ENCODE measurements at regions not wholly inside any gene's neighbourhood (a gene's known extent, or its start where the extent isn't known, plus 50 kb on each side); places are given as distances from the start of the nearest gene placed in this dataset.
"Not testable (repeated sequence)": the region's sequence is repeated elsewhere in the genome, so short reads cannot be mapped to it uniquely, and the experiment has no call there.

DNA sequence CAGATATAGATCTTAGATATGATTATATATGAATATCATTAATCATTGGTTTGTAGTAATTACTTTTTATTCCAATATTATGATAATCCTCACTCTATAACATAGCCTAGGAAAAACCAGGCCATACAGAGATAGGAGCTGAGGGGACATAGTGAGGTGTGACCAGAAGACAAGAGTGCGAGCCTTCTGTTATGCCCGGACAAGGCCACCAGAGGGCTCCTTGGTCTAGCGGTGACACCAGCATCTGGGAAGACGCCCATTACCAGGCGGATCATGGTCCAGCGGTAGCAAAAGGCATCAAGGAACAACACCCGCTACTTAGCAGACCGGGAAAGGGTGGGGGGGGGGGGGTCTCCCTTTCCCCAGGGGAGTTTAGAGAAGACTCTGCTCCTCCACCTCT is 96.4 kb upstream of the WSB1 start:
- not testable (repeated sequence) for H3K4me1 ChIP-seq (ENCODE audit: insufficient read depth, low read length); H2AFZ ChIP-seq (ENCODE audit: low read depth, low read length); H3K27me3 ChIP-seq (ENCODE audit: insufficient read depth, low read length); H3K79me2 ChIP-seq (ENCODE audit: insufficient read depth, low read length); H3K27ac ChIP-seq (ENCODE audit: low read depth, low read length); DNase-seq (ENCODE audit: low read depth); H3K27ac Mint-ChIP-seq (ENCODE audit: unreplicated experiment); H3K4me3 ChIP-seq (ENCODE audit: insufficient read depth, low read depth, low read length); H3K9ac ChIP-seq (ENCODE audit: low read length); H3K36me3 ChIP-seq (ENCODE audit: insufficient read depth, low read length); H3K4me1 Mint-ChIP-seq (ENCODE audit: low read depth, unreplicated experiment); H4K20me1 ChIP-seq (ENCODE audit: insufficient read depth, low read length); H3K9me3 Mint-ChIP-seq (ENCODE audit: unreplicated experiment); H3K36me3 Mint-ChIP-seq (ENCODE audit: low read depth, unreplicated experiment); H3K4me3 Mint-ChIP-seq (ENCODE audit: unreplicated experiment); H3K27me3 Mint-ChIP-seq (ENCODE audit: low read depth, unreplicated experiment); H3K9me3 ChIP-seq (ENCODE audit: insufficient read depth, low read depth, low read length); FAIRE-seq; H3K4me2 ChIP-seq (ENCODE audit: low read length)
- peak; percentile 23 for TF ChIP-seq CTCF (IDR thresholded peaks at IDR 0.05; ENCODE audit: insufficient read depth, low read depth, low read length)

DNA sequence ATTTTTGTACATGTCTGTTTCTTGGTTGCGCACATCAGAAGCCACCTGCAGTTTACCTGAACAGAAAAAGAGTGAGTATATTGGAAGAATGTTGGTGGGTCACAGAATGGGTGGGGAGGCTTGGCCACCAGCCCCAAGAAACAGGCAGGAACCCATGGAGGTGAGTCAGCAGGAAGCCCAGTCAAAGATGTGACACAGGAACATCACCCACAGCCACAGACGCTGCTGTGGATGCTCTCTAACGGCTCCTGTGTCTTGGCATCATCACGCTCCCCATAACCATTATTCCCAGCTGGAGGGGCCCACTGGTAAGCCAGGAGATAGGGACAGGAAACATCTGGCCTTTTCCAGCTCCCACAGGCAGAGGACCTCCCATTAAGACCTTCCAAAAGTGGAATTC is 94.0 kb upstream of the WSB1 start:
- Histone ChIP-seq H3K4me3 (ENCODE audit: insufficient read depth, low read depth, low read length) (no peak overlapping the region), H3K27me3 (ENCODE audit: insufficient read depth, low read length) (no peaks in the 10 kb centered on the region), H3K9me3 (ENCODE audit: insufficient read depth, low read depth, low read length) (no peaks in the 10 kb centered on the region), H3K4me1 (ENCODE audit: insufficient read depth, low read length) (no peaks in the 10 kb centered on the region), H3K36me3 (ENCODE audit: insufficient read depth, low read length) (no peaks in the 10 kb centered on the region), H3K27ac (ENCODE audit: low read depth, low read length) (no peak overlapping the region), H3K4me2 (ENCODE audit: low read length) (no peak overlapping the region), H4K20me1 (ENCODE audit: insufficient read depth, low read length) (no peaks in the 10 kb centered on the region), H2AFZ (ENCODE audit: low read depth, low read length) (no peak overlapping the region), H3K9ac (ENCODE audit: low read length) (no peak overlapping the region), H3K79me2 (ENCODE audit: insufficient read depth, low read length) (no peaks in the 10 kb centered on the region)
- Mint-ChIP-seq H3K4me1 (ENCODE audit: low read depth, unreplicated experiment) (no peaks in the 10 kb centered on the region), H3K27me3 (ENCODE audit: low read depth, unreplicated experiment) (peaks cover 11% of the 10 kb centered on the region), H3K9me3 (ENCODE audit: unreplicated experiment) (no peaks in the 10 kb centered on the region), H3K36me3 (ENCODE audit: low read depth, unreplicated experiment) (no peaks in the 10 kb centered on the region), H3K27ac (ENCODE audit: unreplicated experiment) (no peak overlapping the region), H3K4me3 (ENCODE audit: unreplicated experiment) (no peak overlapping the region)
- no peak for TF ChIP-seq CTCF (IDR thresholded peaks at IDR 0.05; ENCODE audit: insufficient read depth, low read depth, low read length)
- no peak for TF ChIP-seq EZH2 (IDR thresholded peaks at IDR 0.05; ENCODE audit: insufficient read depth, low read length)
- no peak for DNase-seq (ENCODE audit: low read depth)
- no peak for FAIRE-seq

DNA sequence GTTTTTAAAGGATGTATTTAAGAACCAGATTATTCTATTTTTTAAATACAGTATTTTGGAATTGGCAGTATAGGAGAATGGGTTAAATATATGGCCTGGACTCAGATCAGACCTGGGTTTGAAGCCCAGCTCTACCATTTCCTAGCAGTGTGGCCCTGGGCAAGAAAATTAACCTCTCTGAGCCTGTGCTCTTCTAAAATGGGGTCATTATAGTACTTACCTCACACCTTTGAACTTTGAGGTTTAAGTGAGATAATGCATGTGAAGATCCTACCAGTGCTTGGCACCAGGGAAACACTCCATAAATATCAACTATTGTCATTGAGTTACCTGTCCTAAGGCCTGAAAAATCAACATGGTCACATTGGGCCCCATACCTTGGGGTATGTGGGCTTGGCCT is 93.4 kb upstream of the WSB1 start:
- Histone ChIP-seq H3K4me3 (ENCODE audit: insufficient read depth, low read depth, low read length) (no peak overlapping the region), H3K27ac (ENCODE audit: low read depth, low read length) (no peak overlapping the region), H3K79me2 (ENCODE audit: insufficient read depth, low read length) (no peaks in the 10 kb centered on the region), H3K9me3 (ENCODE audit: insufficient read depth, low read depth, low read length) (peaks cover 1% of the 10 kb centered on the region), H3K4me2 (ENCODE audit: low read length) (no peak overlapping the region), H2AFZ (ENCODE audit: low read depth, low read length) (no peak overlapping the region), H3K9ac (ENCODE audit: low read length) (no peak overlapping the region), H3K4me1 (ENCODE audit: insufficient read depth, low read length) (no peaks in the 10 kb centered on the region), H3K36me3 (ENCODE audit: insufficient read depth, low read length) (no peaks in the 10 kb centered on the region), H3K27me3 (ENCODE audit: insufficient read depth, low read length) (no peaks in the 10 kb centered on the region), H4K20me1 (ENCODE audit: insufficient read depth, low read length) (no peaks in the 10 kb centered on the region)
- Mint-ChIP-seq H3K36me3 (ENCODE audit: low read depth, unreplicated experiment) (no peaks in the 10 kb centered on the region), H3K9me3 (ENCODE audit: unreplicated experiment) (no peaks in the 10 kb centered on the region), H3K4me1 (ENCODE audit: low read depth, unreplicated experiment) (no peaks in the 10 kb centered on the region), H3K4me3 (ENCODE audit: unreplicated experiment) (no peak overlapping the region), H3K27ac (ENCODE audit: unreplicated experiment) (no peak overlapping the region), H3K27me3 (ENCODE audit: low read depth, unreplicated experiment) (peaks cover 11% of the 10 kb centered on the region)
- no peak for TF ChIP-seq EZH2 (IDR thresholded peaks at IDR 0.05; ENCODE audit: insufficient read depth, low read length)
- TF ChIP-seq CTCF (IDR thresholded peaks at IDR 0.05; ENCODE audit: insufficient read depth, low read depth, low read length) = no peak
- FAIRE-seq (no peak), DNase-seq (ENCODE audit: low read depth) (no peak)
